ENCODE measurements at regions not wholly inside any gene's neighbourhood (a gene's known extent, or its start where the extent isn't known, plus 50 kb on each side); places are given as distances from the start of the nearest gene placed in this dataset.

GRCh38 chr5:126120939-126121338 lies 302.3 kb upstream of the GRAMD2B start:
- TF ChIP-seq POLR2A (IDR thresholded peaks at IDR 0.05; ENCODE audit: low read length) (no peak), GATA1 (IDR thresholded peaks at IDR 0.05; ENCODE audit: low read depth, low read length) (no peak)

Data from erythroblast (primary cell).